Liver (tissue), 8 donors: ENCODE measurements at regions not wholly inside any gene's neighbourhood (a gene's known extent, or its start where the extent isn't known, plus 50 kb on each side); places are given as distances from the start of the nearest gene placed in this dataset.

Source experiments
- DNase-seq: peaks from one replicate; pipeline ENCODE4 v3.0.0-alpha.2; 2017; ENCODE audit warnings: low spot score
- H3K27ac ChIP-seq, 2 donors: one replicate each; pipeline ENCODE4 v1.7.0; 2013; ENCODE audit warnings: inconsistent platforms in 2 of 2, low read length in 2 of 2, control low read depth in 1 of 2, low read depth in 1 of 2, mild to moderate bottlenecking in 1 of 2
- H3K27me3 ChIP-seq, 4 donors: one replicate each; pipeline versions ENCODE4 v1.6.1 to v1.7.0; 2013; ENCODE audit warnings: low read length in 3 of 4, inconsistent platforms in 1 of 4, mild to moderate bottlenecking in 1 of 4, moderate library complexity in 1 of 4; ENCODE audit not compliant: control insufficient read depth in 4 of 4, insufficient read depth in 4 of 4
- H3K36me3 ChIP-seq, 4 donors: one replicate each; pipeline versions ENCODE4 v1.6.1 to v1.7.0; 2013; ENCODE audit warnings: low read length in 3 of 4, mild to moderate bottlenecking in 3 of 4, low read depth in 1 of 4, moderate library complexity in 1 of 4; ENCODE audit not compliant: control insufficient read depth in 4 of 4, insufficient read depth in 3 of 4
- H3K4me1 ChIP-seq, 4 donors: one replicate each; pipeline versions ENCODE4 v1.6.1 to v1.7.0; 2013; ENCODE audit warnings: low read length in 3 of 4, mild to moderate bottlenecking in 3 of 4, moderate library complexity in 1 of 4; ENCODE audit not compliant: control insufficient read depth in 4 of 4, insufficient read depth in 4 of 4
- H3K4me3 ChIP-seq, 3 donors: one replicate each; pipeline versions ENCODE4 v1.6.1 to v1.7.0; 2013; ENCODE audit warnings: low read length in 3 of 3, control low read depth in 1 of 3, low read depth in 1 of 3, mild to moderate bottlenecking in 1 of 3
- H3K9ac ChIP-seq, 2 donors: one replicate each; pipeline ENCODE4 v1.7.0; 2013; ENCODE audit warnings: low read length in 2 of 2, mild to moderate bottlenecking in 2 of 2, moderate library complexity in 2 of 2, control low read depth in 1 of 2, low read depth in 1 of 2
- H3K9me3 ChIP-seq, 4 donors: one replicate each; pipeline versions ENCODE4 v1.6.1 to v1.7.0; 2013; ENCODE audit warnings: low read length in 3 of 4; ENCODE audit not compliant: control insufficient read depth in 4 of 4
- CTCF ChIP-seq: fragments of 150-350 bp; IDR thresholded peaks from 2 replicates; pipeline ENCODE4 v1.5.1; 2017; ENCODE audit warnings: improper control_type of control experiment, low read depth, low read length; ENCODE audit not compliant: missing input control
- EGR1 ChIP-seq, 2 donors: IDR thresholded peaks; 2 replicates each; pipeline ENCODE4 v1.6.1; 2016 to 2018; ENCODE audit warnings: antibody characterized with exemption in 2 of 2, low read depth in 2 of 2
- FOXA1 ChIP-seq: IDR thresholded peaks from 2 replicates; pipeline ENCODE4 v1.6.1; 2016; ENCODE audit warnings: antibody characterized with exemption
- FOXA2 ChIP-seq: IDR thresholded peaks from 2 replicates; pipeline ENCODE4 v1.6.1; 2016; ENCODE audit warnings: antibody characterized with exemption
- GABPA ChIP-seq, 2 donors: IDR thresholded peaks in 1 of 2; conservative IDR thresholded peaks in 1 of 2; 2 replicates each; pipeline ENCODE4 v1.6.1; 2016; ENCODE audit warnings: antibody characterized with exemption in 2 of 2, mild to moderate bottlenecking in 1 of 2, moderate library complexity in 1 of 2
- HNF4A ChIP-seq, 2 donors: conservative IDR thresholded peaks; 2 replicates each; pipeline ENCODE4 v1.6.1; 2016; ENCODE audit warnings: antibody characterized with exemption in 2 of 2, mild to moderate bottlenecking in 2 of 2
- HNF4G ChIP-seq: IDR thresholded peaks from 2 replicates; pipeline ENCODE4 v1.6.1; 2016; ENCODE audit warnings: antibody characterized with exemption
- JUND ChIP-seq, 2 donors: IDR thresholded peaks; 2 replicates each; pipeline ENCODE4 v1.6.1; 2016; ENCODE audit warnings: antibody characterized with exemption in 2 of 2
- NR2F2 ChIP-seq: IDR thresholded peaks from 2 replicates; pipeline ENCODE4 v1.6.1; 2016; ENCODE audit warnings: antibody characterized with exemption
- RAD21 ChIP-seq, 2 donors: IDR thresholded peaks; 2 replicates each; pipeline ENCODE4 v1.6.1; 2016; ENCODE audit warnings: antibody characterized with exemption in 2 of 2, mild to moderate bottlenecking in 2 of 2
- REST ChIP-seq: IDR thresholded peaks from 2 replicates; pipeline ENCODE4 v1.6.1; 2016; ENCODE audit warnings: antibody characterized with exemption, mild to moderate bottlenecking
- RXRA ChIP-seq, 2 donors: IDR thresholded peaks; 2 replicates each; pipeline ENCODE4 v1.6.1; 2017 to 2018; ENCODE audit warnings: antibody characterized with exemption in 2 of 2, mild to moderate bottlenecking in 1 of 2
- SP1 ChIP-seq: IDR thresholded peaks from 2 replicates; pipeline ENCODE4 v1.6.1; 2018; ENCODE audit warnings: antibody characterized with exemption, mild to moderate bottlenecking
- TAF1 ChIP-seq: conservative IDR thresholded peaks from 2 replicates; pipeline ENCODE4 v1.6.1; 2016; ENCODE audit warnings: antibody characterized with exemption, mild to moderate bottlenecking
- YY1 ChIP-seq: IDR thresholded peaks from 2 replicates; pipeline ENCODE4 v1.6.1; 2016; ENCODE audit warnings: antibody characterized with exemption, mild to moderate bottlenecking
- ZBTB33 ChIP-seq: IDR thresholded peaks from 2 replicates; pipeline ENCODE4 v1.6.1; 2016; ENCODE audit warnings: antibody characterized with exemption
- WGBS: extraction: QIAGEN DNeasy Blood & Tissue Kit; methylation state at CpG from one replicate; pipeline ENCODE4 v1.1.7; 2013; 5-methylcytosine and 5-hydroxymethylcytosine counted together
- TF ChIP-seq, protein P1 (sequence below): IDR thresholded peaks from 2 replicates; pipeline ENCODE4 v1.6.1; 2016; ENCODE audit warnings: antibody characterized with exemption
- TF ChIP-seq, protein P2 (sequence below): IDR thresholded peaks from 2 replicates; pipeline ENCODE4 v1.6.1; 2016; ENCODE audit warnings: antibody characterized with exemption
- donor health status: healthy.
- donor health status: healthy.
- donor health status: healthy.
- donor health status: healthy.
- donor health status: healthy.

DNA sequence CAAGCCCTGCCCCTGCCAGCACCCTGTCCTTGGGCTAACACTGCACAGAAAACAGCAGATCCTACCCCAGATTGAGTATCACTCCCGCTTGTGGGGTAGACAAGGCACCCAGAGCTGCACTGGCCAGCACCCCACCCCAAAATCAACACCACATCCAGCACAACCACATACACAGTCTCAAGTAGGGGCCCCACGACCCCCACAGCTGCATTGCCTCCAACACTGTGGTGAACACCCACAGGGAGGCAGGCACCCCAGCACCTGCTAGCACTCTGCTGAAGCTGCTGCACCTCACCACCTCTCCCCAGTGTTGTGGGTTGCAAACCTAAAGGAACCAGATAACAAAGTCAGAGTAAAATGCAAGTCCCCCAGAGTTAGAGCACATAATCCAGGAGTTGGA is 589.9 kb downstream of the PCDH19 start:
- Histone ChIP-seq H3K4me3 (no peak overlapping the region), H3K27ac (no peak overlapping the region), H3K9ac (no peak overlapping the region), H3K9me3 (no peaks in the 10 kb centered on the region), H3K27me3 (no peaks in the 10 kb centered on the region), H3K36me3 (no peaks in the 10 kb centered on the region), H3K4me1 (no peaks in the 10 kb centered on the region)
- 44% methylated on average over 2 of the region's 2 CpGs for WGBS
- no peak for DNase-seq
- TF ChIP-seq, protein P1, sequence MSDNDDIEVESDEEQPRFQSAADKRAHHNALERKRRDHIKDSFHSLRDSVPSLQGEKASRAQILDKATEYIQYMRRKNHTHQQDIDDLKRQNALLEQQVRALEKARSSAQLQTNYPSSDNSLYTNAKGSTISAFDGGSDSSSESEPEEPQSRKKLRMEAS: no peak
- TF ChIP-seq FOXA1 (no peak), ZBTB33 (no peak), HNF4A (conservative IDR thresholded peaks at IDR 0.05) (no peak), JUND (IDR thresholded peaks at IDR 0.05) (no peak), SP1 (no peak), HNF4G (no peak), REST (no peak), CTCF (no peak), RXRA (IDR thresholded peaks at IDR 0.05) (no peak), YY1 (no peak), GABPA (IDR thresholded peaks at IDR 0.05 in 1 of 2, conservative IDR thresholded peaks at IDR 0.05 in 1 of 2) (no peak), NR2F2 (no peak), FOXA2 (no peak), RAD21 (IDR thresholded peaks at IDR 0.05) (no peak), TAF1 (no peak), EGR1 (IDR thresholded peaks at IDR 0.05; ENCODE audit: low read depth in 2 of 2) (no peak)
- TF ChIP-seq, protein P2, sequence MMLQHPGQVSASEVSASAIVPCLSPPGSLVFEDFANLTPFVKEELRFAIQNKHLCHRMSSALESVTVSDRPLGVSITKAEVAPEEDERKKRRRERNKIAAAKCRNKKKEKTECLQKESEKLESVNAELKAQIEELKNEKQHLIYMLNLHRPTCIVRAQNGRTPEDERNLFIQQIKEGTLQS: no peak
